Erythroblast (primary cell): ENCODE measurements at regions not wholly inside any gene's neighbourhood (a gene's known extent, or its start where the extent isn't known, plus 50 kb on each side); places are given as distances from the start of the nearest gene placed in this dataset.

Source experiments
- GATA1 ChIP-seq: IDR thresholded peaks from 2 replicates; pipeline ENCODE4 v1.6.1; 2011; ENCODE audit warnings: low read depth, mild to moderate bottlenecking, control low read depth, low read length, moderate library complexity
- POLR2A ChIP-seq: IDR thresholded peaks from 2 replicates; pipeline ENCODE4 v1.6.1; 2011; ENCODE audit warnings: mild to moderate bottlenecking, low read length

DNA sequence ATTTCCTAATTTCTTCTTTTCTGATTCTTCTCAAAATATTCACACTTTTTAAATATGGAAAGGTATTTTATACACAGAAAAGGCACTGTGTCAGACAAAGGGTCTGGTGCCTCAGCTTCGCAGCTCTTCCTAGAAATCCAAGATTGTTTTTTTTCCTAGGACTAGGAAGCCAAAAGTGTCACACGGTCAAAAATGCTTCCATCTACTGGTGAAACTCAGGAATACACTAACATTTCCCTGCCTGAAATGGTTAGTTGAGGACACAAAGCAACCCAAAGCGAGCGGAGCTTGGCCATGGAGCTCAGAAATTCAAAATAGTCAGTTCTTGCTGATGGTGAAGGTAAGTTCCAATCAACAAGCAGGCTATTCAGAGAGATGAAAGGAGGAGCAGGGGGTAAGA is 426.5 kb upstream of the RASGRP1 start:
- TF ChIP-seq POLR2A (no peak), GATA1 (no peak)
